ENCODE measurements at regions not wholly inside any gene's neighbourhood (a gene's known extent, or its start where the extent isn't known, plus 50 kb on each side); places are given as distances from the start of the nearest gene placed in this dataset.

DNA sequence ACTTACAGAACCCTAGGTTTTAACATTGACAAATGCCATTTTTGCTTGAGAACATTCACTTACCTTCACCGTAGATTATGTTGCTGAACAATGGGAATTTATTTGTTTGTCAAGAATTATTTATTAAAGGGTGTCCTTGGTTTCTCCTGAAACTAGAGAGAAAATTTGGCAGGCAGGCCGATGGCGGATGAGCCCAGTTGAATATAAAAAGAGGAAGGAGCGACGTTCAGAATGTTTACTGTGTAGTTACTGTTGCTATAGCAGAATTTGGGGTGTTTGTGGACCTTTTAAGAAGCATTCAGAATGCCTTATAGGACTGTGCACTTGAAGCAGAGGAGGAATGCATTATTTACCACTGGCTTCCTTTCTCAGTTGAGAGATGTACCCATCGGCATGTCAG lies 268.2 kb downstream of the CDH10 start:
- Histone ChIP-seq H3K4me1 (no peaks in the 10 kb centered on the region), H3K27me3 (ENCODE audit: insufficient read depth in 3 of 3, low read length in 2 of 3) (no peaks in the 10 kb centered on the region), H3K36me3 (ENCODE audit: insufficient read depth in 1 of 2, low read depth in 1 of 2) (no peaks in the 10 kb centered on the region), H3K27ac (no peak overlapping the region), H3K9me3 (no peaks in the 10 kb centered on the region), H3K4me3 (no peak overlapping the region)
- TF ChIP-seq, protein P1, sequence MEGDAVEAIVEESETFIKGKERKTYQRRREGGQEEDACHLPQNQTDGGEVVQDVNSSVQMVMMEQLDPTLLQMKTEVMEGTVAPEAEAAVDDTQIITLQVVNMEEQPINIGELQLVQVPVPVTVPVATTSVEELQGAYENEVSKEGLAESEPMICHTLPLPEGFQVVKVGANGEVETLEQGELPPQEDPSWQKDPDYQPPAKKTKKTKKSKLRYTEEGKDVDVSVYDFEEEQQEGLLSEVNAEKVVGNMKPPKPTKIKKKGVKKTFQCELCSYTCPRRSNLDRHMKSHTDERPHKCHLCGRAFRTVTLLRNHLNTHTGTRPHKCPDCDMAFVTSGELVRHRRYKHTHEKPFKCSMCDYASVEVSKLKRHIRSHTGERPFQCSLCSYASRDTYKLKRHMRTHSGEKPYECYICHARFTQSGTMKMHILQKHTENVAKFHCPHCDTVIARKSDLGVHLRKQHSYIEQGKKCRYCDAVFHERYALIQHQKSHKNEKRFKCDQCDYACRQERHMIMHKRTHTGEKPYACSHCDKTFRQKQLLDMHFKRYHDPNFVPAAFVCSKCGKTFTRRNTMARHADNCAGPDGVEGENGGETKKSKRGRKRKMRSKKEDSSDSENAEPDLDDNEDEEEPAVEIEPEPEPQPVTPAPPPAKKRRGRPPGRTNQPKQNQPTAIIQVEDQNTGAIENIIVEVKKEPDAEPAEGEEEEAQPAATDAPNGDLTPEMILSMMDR (IDR thresholded peaks at IDR 0.05), result no peak
- no peak for DNase-seq
- intact Hi-C loops (cut with DNase I), result no loop called here
- ATAC-seq, result no peak
- 74 to 85% (median 79%) methylated on average over 6 of the region's 6 CpGs for WGBS, 3 donors

GRCh38 chr5:24381861-24382489 lies 262.8 kb downstream of the CDH10 start:
- Histone ChIP-seq H3K4me3 (no peak overlapping the region), H3K27ac (no peak overlapping the region), H3K27me3 (ENCODE audit: insufficient read depth in 3 of 3, low read length in 2 of 3) (no peaks in the 10 kb centered on the region), H3K4me1 (no peaks in the 10 kb centered on the region), H3K9me3 (no peaks in the 10 kb centered on the region), H3K36me3 (ENCODE audit: insufficient read depth in 1 of 2, low read depth in 1 of 2) (no peaks in the 10 kb centered on the region)
- intact Hi-C loops (cut with DNase I), result no loop called here
- TF ChIP-seq, protein P1 (IDR thresholded peaks at IDR 0.05), result no peak
- WGBS, 3 donors, result 4 to 10% (median 7%) methylated on average over 5 of the region's 5 CpGs
- no peak for DNase-seq
- ATAC-seq, result no peak

GRCh38 chr5:24385070-24385469 lies 259.7 kb downstream of the CDH10 start:
- Histone ChIP-seq H3K9me3 (no peaks in the 10 kb centered on the region), H3K4me1 (no peaks in the 10 kb centered on the region), H3K27me3 (ENCODE audit: insufficient read depth in 3 of 3, low read length in 2 of 3) (no peaks in the 10 kb centered on the region), H3K27ac (no peak overlapping the region), H3K36me3 (ENCODE audit: insufficient read depth in 1 of 2, low read depth in 1 of 2) (no peaks in the 10 kb centered on the region), H3K4me3 (no peak overlapping the region)
- WGBS, 3 donors, result 68 to 73% (median 71%) methylated on average over 3 of the region's 3 CpGs
- ATAC-seq, result no peak
- TF ChIP-seq, protein P1 (IDR thresholded peaks at IDR 0.05), result no peak
- no peak for DNase-seq
- intact Hi-C loops (cut with DNase I), result no loop called here

- intact Hi-C loops (cut with DNase I), result no loop called here
- Histone ChIP-seq H3K9me3 (no peaks in the 10 kb centered on the region), H3K4me3 (no peak overlapping the region), H3K4me1 (no peaks in the 10 kb centered on the region), H3K27me3 (ENCODE audit: insufficient read depth in 3 of 3, low read length in 2 of 3) (no peaks in the 10 kb centered on the region), H3K27ac (no peak overlapping the region), H3K36me3 (ENCODE audit: insufficient read depth in 1 of 2, low read depth in 1 of 2) (no peaks in the 10 kb centered on the region)
- WGBS, 3 donors, result 95 to 98% (median 97%) methylated on average over 1 of the region's 1 CpG
- no peak for ATAC-seq
- DNase-seq, result no peak
- TF ChIP-seq, protein P1 (IDR thresholded peaks at IDR 0.05), result no peak
These were observed 259.2 kb downstream of the CDH10 start for GRCh38 chr5:24385617-24386016.

- Histone ChIP-seq H3K27ac (no peak overlapping the region), H3K9me3 (no peaks in the 10 kb centered on the region), H3K36me3 (ENCODE audit: insufficient read depth in 1 of 2, low read depth in 1 of 2) (no peaks in the 10 kb centered on the region), H3K4me3 (no peak overlapping the region), H3K4me1 (no peaks in the 10 kb centered on the region), H3K27me3 (ENCODE audit: insufficient read depth in 3 of 3, low read length in 2 of 3) (no peaks in the 10 kb centered on the region)
- 73 to 87% (median 85%) methylated on average over 5 of the region's 5 CpGs for WGBS, 3 donors
- DNase-seq (no peak), ATAC-seq (no peak)
- intact Hi-C loops (cut with DNase I), result no loop called here
- TF ChIP-seq, protein P1 (IDR thresholded peaks at IDR 0.05), result no peak
These were observed 256.3 kb downstream of the CDH10 start for GRCh38 chr5:24388448-24388847.
